ENCODE measurements at regions not wholly inside any gene's neighbourhood (a gene's known extent, or its start where the extent isn't known, plus 50 kb on each side); places are given as distances from the start of the nearest gene placed in this dataset.

- TF ChIP-seq EZH2phosphoT487 (IDR thresholded peaks at IDR 0.05), result no peak
- no peak for TF ChIP-seq EZH2 (IDR thresholded peaks at IDR 0.05)
- TF ChIP-seq, protein P1, sequence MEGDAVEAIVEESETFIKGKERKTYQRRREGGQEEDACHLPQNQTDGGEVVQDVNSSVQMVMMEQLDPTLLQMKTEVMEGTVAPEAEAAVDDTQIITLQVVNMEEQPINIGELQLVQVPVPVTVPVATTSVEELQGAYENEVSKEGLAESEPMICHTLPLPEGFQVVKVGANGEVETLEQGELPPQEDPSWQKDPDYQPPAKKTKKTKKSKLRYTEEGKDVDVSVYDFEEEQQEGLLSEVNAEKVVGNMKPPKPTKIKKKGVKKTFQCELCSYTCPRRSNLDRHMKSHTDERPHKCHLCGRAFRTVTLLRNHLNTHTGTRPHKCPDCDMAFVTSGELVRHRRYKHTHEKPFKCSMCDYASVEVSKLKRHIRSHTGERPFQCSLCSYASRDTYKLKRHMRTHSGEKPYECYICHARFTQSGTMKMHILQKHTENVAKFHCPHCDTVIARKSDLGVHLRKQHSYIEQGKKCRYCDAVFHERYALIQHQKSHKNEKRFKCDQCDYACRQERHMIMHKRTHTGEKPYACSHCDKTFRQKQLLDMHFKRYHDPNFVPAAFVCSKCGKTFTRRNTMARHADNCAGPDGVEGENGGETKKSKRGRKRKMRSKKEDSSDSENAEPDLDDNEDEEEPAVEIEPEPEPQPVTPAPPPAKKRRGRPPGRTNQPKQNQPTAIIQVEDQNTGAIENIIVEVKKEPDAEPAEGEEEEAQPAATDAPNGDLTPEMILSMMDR (IDR thresholded peaks at IDR 0.05), result no peak
- Histone ChIP-seq H3K4me1 (no peaks in the 10 kb centered on the region), H3K27ac (no peak overlapping the region), H3K36me3 (no peaks in the 10 kb centered on the region), H3K4me3 (no peak overlapping the region), H4K20me1 (ENCODE audit: low read depth) (no peaks in the 10 kb centered on the region), H3K4me2 (no peak overlapping the region), H3K9ac (no peak overlapping the region), H2AFZ (replicated peaks) (no peak overlapping the region), H3K79me2 (ENCODE audit: low read depth) (no peaks in the 10 kb centered on the region), H3K9me3 (ENCODE audit: low read depth) (peaks cover 30% of the 10 kb centered on the region), H3F3A (ENCODE audit: low read depth) (no peaks in the 10 kb centered on the region), H3K27me3 (no peaks in the 10 kb centered on the region)
- no peaks in the 10 kb centered on the region for H3K4me1 Mint-ChIP-seq
- no peaks in the 10 kb centered on the region for H3K27me3 Mint-ChIP-seq (ENCODE audit: insufficient read depth, low read depth)
- H3K36me3 Mint-ChIP-seq, result no peaks in the 10 kb centered on the region
- no peak overlapping the region for H3K27ac Mint-ChIP-seq
- DNase-seq (ENCODE audit: low spot score), result no peak
- no peaks in the 10 kb centered on the region for H3K9me3 Mint-ChIP-seq
- no peak overlapping the region for H3K4me3 Mint-ChIP-seq
Observed at GRCh38 chr2:13255485-13255884, 538.7 kb downstream of the TRIB2 start.

- Histone ChIP-seq H3K4me1 (no peaks in the 10 kb centered on the region), H4K20me1 (ENCODE audit: low read depth) (no peaks in the 10 kb centered on the region), H3K79me2 (ENCODE audit: low read depth) (no peaks in the 10 kb centered on the region), H3K27me3 (no peaks in the 10 kb centered on the region), H3K36me3 (no peaks in the 10 kb centered on the region), H3K9me3 (ENCODE audit: low read depth) (peaks cover 18% of the 10 kb centered on the region), H2AFZ (replicated peaks) (no peak overlapping the region), H3K27ac (no peak overlapping the region), H3F3A (ENCODE audit: low read depth) (no peaks in the 10 kb centered on the region), H3K4me3 (no peak overlapping the region), H3K9ac (no peak overlapping the region), H3K4me2 (no peak overlapping the region)
- H3K9me3 Mint-ChIP-seq, result peaks cover 5% of the 10 kb centered on the region
- DNase-seq (ENCODE audit: low spot score), result no peak
- no peak overlapping the region for H3K27ac Mint-ChIP-seq
- H3K27me3 Mint-ChIP-seq (ENCODE audit: insufficient read depth, low read depth), result no peaks in the 10 kb centered on the region
- TF ChIP-seq EZH2 (IDR thresholded peaks at IDR 0.05) (no peak), EZH2phosphoT487 (IDR thresholded peaks at IDR 0.05) (no peak)
- TF ChIP-seq, protein P1 (IDR thresholded peaks at IDR 0.05), result no peak
- H3K4me3 Mint-ChIP-seq, result no peak overlapping the region
- no peaks in the 10 kb centered on the region for H3K4me1 Mint-ChIP-seq
- H3K36me3 Mint-ChIP-seq, result no peaks in the 10 kb centered on the region
Observed at GRCh38 chr2:13260402-13260801, 543.7 kb downstream of the TRIB2 start.

DNA sequence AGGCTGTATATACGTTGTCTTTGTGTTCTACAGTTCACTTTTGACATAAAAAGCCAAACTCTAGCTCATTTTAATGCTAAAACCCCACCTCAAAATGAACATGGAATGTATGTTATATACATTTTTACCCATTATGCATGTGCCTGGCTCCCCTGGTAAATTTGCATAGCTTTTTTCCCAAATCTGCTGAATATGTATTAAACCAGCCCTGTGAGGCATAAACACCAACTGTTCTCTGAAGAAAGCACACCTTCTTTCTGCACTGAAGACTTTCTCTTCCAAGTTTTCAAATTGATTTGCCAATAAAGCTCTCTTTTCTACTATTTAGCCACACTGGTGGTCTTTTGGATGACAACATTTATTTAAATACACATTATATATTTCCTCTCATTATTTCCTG is 549.4 kb downstream of the TRIB2 start:
- Histone ChIP-seq H3K36me3 (no peaks in the 10 kb centered on the region), H2AFZ (replicated peaks) (no peak overlapping the region), H3K4me1 (no peaks in the 10 kb centered on the region), H3K4me3 (no peak overlapping the region), H3K9me3 (ENCODE audit: low read depth) (peaks cover 5% of the 10 kb centered on the region), H3F3A (ENCODE audit: low read depth) (no peaks in the 10 kb centered on the region), H3K79me2 (ENCODE audit: low read depth) (no peaks in the 10 kb centered on the region), H3K9ac (no peak overlapping the region), H3K27ac (no peak overlapping the region), H3K27me3 (no peaks in the 10 kb centered on the region), H4K20me1 (ENCODE audit: low read depth) (no peaks in the 10 kb centered on the region), H3K4me2 (no peak overlapping the region)
- no peak overlapping the region for H3K4me3 Mint-ChIP-seq
- peaks cover 5% of the 10 kb centered on the region for H3K9me3 Mint-ChIP-seq
- no peaks in the 10 kb centered on the region for H3K36me3 Mint-ChIP-seq
- no peak overlapping the region for H3K27ac Mint-ChIP-seq
- no peak for DNase-seq (ENCODE audit: low spot score)
- TF ChIP-seq, protein P1 (IDR thresholded peaks at IDR 0.05), result no peak
- H3K4me1 Mint-ChIP-seq, result peaks cover 3% of the 10 kb centered on the region
- H3K27me3 Mint-ChIP-seq (ENCODE audit: insufficient read depth, low read depth), result no peaks in the 10 kb centered on the region

DNA sequence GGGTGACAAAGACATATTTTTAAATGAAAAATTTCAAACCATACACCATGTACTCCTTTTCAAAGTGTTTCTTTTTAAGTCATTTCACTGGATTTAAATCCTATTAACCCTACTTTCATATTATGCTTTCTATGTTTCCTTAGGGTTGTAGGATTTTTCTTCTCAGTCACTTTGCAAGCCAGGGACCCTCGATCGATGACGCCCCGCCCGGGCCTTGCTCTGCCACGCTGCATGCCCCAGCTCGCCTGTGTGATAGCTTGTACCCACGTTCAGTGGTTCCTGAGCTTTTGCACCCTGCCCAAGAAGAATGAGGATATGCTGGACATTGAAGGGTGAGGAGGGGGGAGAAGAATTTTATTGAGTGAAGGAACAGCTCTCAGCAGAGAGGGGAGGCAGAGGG is 568.0 kb downstream of the TRIB2 start:
- Histone ChIP-seq H4K20me1 (ENCODE audit: low read depth) (no peaks in the 10 kb centered on the region), H3K36me3 (no peaks in the 10 kb centered on the region), H3K27me3 (no peaks in the 10 kb centered on the region), H3K4me2 (no peak overlapping the region), H3K4me3 (no peak overlapping the region), H3K27ac (no peak overlapping the region), H3F3A (ENCODE audit: low read depth) (no peaks in the 10 kb centered on the region), H2AFZ (replicated peaks) (no peak overlapping the region), H3K9ac (no peak overlapping the region), H3K79me2 (ENCODE audit: low read depth) (no peaks in the 10 kb centered on the region), H3K4me1 (no peaks in the 10 kb centered on the region), H3K9me3 (ENCODE audit: low read depth) (peaks cover 25% of the 10 kb centered on the region)
- H3K9me3 Mint-ChIP-seq, result no peaks in the 10 kb centered on the region
- no peak overlapping the region for H3K27ac Mint-ChIP-seq
- peaks cover 2% of the 10 kb centered on the region for H3K27me3 Mint-ChIP-seq (ENCODE audit: insufficient read depth, low read depth)
- no peak overlapping the region for H3K4me3 Mint-ChIP-seq
- no peaks in the 10 kb centered on the region for H3K36me3 Mint-ChIP-seq
- DNase-seq (ENCODE audit: low spot score), result no peak
- no peaks in the 10 kb centered on the region for H3K4me1 Mint-ChIP-seq
- TF ChIP-seq EZH2 (IDR thresholded peaks at IDR 0.05), result no peak
- no peak for TF ChIP-seq EZH2phosphoT487 (IDR thresholded peaks at IDR 0.05)
- TF ChIP-seq, protein P1 (IDR thresholded peaks at IDR 0.05), result no peak
